Esophagus muscularis mucosa (tissue), 4 donors: ENCODE measurements at regions not wholly inside any gene's neighbourhood (a gene's known extent, or its start where the extent isn't known, plus 50 kb on each side); places are given as distances from the start of the nearest gene placed in this dataset.

ENCODE experiments used
- DNase-seq: peaks from one replicate; pipeline ENCODE4 v3.0.0-alpha.2; 2017; ENCODE audit errors: extremely low spot score
- H3K27ac ChIP-seq, 4 donors: fragments of 200-600 bp; sonication (generic); replicated peaks in 1 of 4; 1 replicate in 3 of 4; 2 replicates in 1 of 4; pipeline ENCODE4 v1.5.1; 2016 to 2019; ENCODE audit warnings: mild to moderate bottlenecking in 1 of 4
- H3K27me3 ChIP-seq, 4 donors: fragments of 200-600 bp; sonication (generic); one replicate each; pipeline versions ENCODE4 v1.5.1 to v1.6.0; 2016 to 2019
- H3K36me3 ChIP-seq, 4 donors: fragments of 200-600 bp; sonication (generic); one replicate each; pipeline ENCODE4 v1.5.1; 2016 to 2019
- H3K4me1 ChIP-seq, 4 donors: fragments of 200-600 bp; sonication (generic); one replicate each; pipeline ENCODE4 v1.5.1; 2016 to 2019
- H3K4me3 ChIP-seq, 4 donors: fragments of 200-600 bp; sonication (generic); 1 replicate in 2 of 4; 2 replicates in 2 of 4; pipeline ENCODE4 v1.5.1; 2016 to 2019; ENCODE audit warnings: mild to moderate bottlenecking in 4 of 4, moderate library complexity in 1 of 4
- H3K9me3 ChIP-seq, 4 donors: fragments of 200-600 bp; sonication (generic); 1 replicate in 3 of 4; 2 replicates in 1 of 4; pipeline ENCODE4 v1.5.1; 2016 to 2019
- CTCF ChIP-seq, 3 experiments: fragments of 200-600 bp in 2 of 3; fragments of 450-650 bp in 1 of 3; sonication (generic) in 2 of 3; IDR thresholded peaks; one replicate each; pipeline ENCODE4 v1.5.1; 2017 to 2019; ENCODE audit warnings: antibody characterized with exemption in 3 of 3, mild to moderate bottlenecking in 2 of 3, moderate library complexity in 1 of 3
- EP300 ChIP-seq: sonication (generic); formaldehyde crosslinking; IDR thresholded peaks from one replicate; pipeline ENCODE4 v1.6.1; 2017; ENCODE audit warnings: antibody characterized with exemption
- POLR2A ChIP-seq: fragments of 450-650 bp; IDR thresholded peaks from one replicate; pipeline ENCODE4 v1.6.1; 2017; ENCODE audit warnings: antibody characterized with exemption, moderate library complexity, mild to moderate bottlenecking, low read depth
- POLR2AphosphoS5 ChIP-seq, 2 donors: sonication (generic); formaldehyde crosslinking; IDR thresholded peaks; one replicate each; pipeline ENCODE4 v1.6.1; 2017; ENCODE audit warnings: antibody characterized with exemption in 2 of 2
- WGBS: methylation state at CpG from one replicate; pipeline ENCODE4 v1.1.5; 2018; 5-methylcytosine and 5-hydroxymethylcytosine counted together
- intact Hi-C: fragments of 100-400 bp; cut with DNase I; formaldehyde crosslinking; loops from one replicate; pipeline ENCODE4 v1.15.1; 2023

DNA sequence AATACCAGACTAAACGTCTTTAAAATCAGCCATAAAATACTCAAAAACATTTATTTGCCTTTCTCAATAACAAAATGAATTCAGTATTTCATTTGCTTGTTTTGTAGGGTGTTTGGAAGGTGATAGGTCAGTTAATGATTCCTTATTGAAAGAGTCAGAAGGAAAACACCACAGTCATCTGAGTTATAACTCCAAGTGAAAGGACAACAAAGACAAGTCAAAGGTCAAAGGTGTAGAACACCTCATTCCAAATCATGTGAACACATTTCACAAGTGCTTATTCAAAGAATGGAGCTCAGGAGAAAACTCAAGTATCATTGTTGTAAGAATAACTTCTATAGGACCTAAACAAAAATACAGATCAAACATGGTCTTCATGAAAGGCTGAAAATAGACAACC lies 318.6 kb upstream of the PHF14 start:
- Histone ChIP-seq H3K4me3 (no peak overlapping the region), H3K27me3 (no peaks in the 10 kb centered on the region), H3K36me3 (no peaks in the 10 kb centered on the region), H3K9me3 (no peaks in the 10 kb centered on the region), H3K4me1 (no peaks in the 10 kb centered on the region), H3K27ac (no peak overlapping the region)
- intact Hi-C loops: no loop called here
- WGBS: 65% methylated on average over 1 of the region's 1 CpG
- no peak for DNase-seq
- no peak for TF ChIP-seq EP300
- TF ChIP-seq POLR2AphosphoS5 (IDR thresholded peaks at IDR 0.05): no peak
- TF ChIP-seq POLR2A: no peak
- TF ChIP-seq CTCF (IDR thresholded peaks at IDR 0.05): no peak

- intact Hi-C loops: no loop called here
Observed at GRCh38 chr7:10657201-10657600, 316.5 kb upstream of the PHF14 start.

DNA sequence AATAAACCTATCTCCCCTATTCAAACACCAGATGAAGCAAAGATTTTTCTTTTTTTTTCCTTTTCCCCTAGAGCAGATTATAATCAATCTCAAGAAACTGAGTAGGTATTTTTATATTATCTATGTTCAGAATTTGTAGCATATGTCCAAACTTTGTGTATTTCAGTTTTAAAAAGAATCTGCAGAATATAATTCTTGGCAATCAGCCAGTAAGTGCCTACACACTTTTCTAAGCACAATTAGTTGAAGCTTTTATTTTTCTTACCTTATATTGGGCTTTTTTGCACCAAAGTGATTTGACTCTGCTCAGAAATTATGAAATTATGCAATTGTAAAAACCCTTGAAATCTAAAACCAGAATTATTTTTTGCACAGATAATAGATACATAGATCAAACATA lies 315.8 kb upstream of the PHF14 start:
- no peaks in the 10 kb centered on the region for H3K36me3 ChIP-seq
- DNase-seq: no peak
- TF ChIP-seq POLR2A: no peak
- H3K27ac ChIP-seq: no peak overlapping the region
- no peak overlapping the region for H3K4me3 ChIP-seq
- intact Hi-C loops: no loop called here
- H3K4me1 ChIP-seq: no peaks in the 10 kb centered on the region
- H3K27me3 ChIP-seq: no peaks in the 10 kb centered on the region
- H3K9me3 ChIP-seq: no peaks in the 10 kb centered on the region

More at GRCh38 chr7:10657201-10657600, 316.5 kb upstream of the PHF14 start:
- Histone ChIP-seq H3K27me3 (no peaks in the 10 kb centered on the region), H3K4me3 (no peak overlapping the region), H3K9me3 (no peaks in the 10 kb centered on the region), H3K27ac (no peak overlapping the region), H3K4me1 (no peaks in the 10 kb centered on the region), H3K36me3 (no peaks in the 10 kb centered on the region)
- TF ChIP-seq CTCF (IDR thresholded peaks at IDR 0.05) (no peak), EP300 (no peak), POLR2AphosphoS5 (IDR thresholded peaks at IDR 0.05) (no peak), POLR2A (no peak)
- DNase-seq: no peak
- 67% methylated on average over 1 of the region's 1 CpG for whole genome bisulfite sequencing

DNA sequence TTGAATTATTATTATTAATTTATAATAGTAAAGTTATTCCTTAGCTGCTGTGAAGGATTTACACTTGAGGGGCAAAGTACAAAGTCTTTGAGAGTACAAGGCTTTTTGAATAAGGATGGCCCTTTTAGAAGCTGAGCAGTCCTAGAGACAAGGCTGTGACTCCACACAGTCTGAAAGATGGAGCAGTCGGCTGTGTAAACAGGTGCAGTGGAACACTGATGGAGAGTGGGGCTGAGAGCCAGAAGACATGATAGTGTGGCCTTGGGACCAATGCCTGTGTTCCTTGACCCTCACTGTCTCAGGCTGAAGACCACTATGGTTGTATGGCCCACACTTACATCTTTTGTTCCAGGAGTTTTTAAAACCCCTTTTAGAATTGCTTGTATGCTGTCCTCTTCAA lies 311.2 kb upstream of the PHF14 start:
- intact Hi-C loops: no loop called here
- TF ChIP-seq POLR2A (no peak), POLR2AphosphoS5 (IDR thresholded peaks at IDR 0.05) (no peak)
- no peaks in the 10 kb centered on the region for H3K9me3 ChIP-seq
- H3K27me3 ChIP-seq: no peaks in the 10 kb centered on the region
- no peak overlapping the region for H3K27ac ChIP-seq
- H3K4me3 ChIP-seq: no peak overlapping the region
- no peaks in the 10 kb centered on the region for H3K4me1 ChIP-seq
- H3K36me3 ChIP-seq: no peaks in the 10 kb centered on the region
- no peak for DNase-seq
- WGBS: 79% methylated on average over 1 of the region's 1 CpG

DNA sequence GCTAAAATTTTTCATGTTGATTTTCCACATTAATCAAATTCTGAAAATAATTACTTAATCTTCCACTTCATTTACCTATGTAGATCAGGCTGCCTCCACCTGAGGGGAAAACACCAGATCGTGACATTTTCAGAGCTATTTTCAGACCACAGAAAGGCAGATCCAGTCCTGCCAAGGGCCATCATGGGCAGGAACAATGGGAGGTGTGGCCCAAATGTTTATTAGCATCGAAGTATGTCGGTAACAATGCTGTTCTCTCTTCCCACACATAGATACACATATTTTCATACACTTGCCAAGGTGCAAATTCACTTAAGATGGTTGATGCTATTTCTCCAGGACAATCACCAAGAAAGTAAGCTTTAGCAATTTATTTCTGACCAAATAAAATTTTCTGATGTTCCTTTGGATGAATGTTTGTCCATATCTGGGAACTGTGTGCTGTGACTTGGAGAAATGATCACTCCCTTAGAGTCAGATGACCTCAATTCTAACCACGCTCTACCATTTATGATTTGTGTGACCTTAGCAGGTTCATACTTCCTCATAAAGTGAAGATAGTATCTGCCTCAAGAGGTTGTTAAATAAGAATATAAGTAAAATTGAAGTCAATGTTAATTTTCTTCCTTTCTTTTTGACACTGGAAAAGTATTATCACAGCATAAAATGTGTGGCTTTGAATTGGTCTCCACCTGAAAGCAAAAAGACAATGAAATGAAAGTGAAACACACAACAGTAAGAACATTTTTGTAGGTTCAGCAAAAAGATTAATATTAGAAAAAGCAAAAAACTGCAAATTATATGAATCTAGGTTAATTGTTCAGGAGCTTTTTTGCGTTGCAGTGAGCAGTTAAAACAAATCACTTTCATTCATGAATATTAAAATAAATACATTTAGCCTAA lies 310.4 kb upstream of the PHF14 start:
- H3K27me3 ChIP-seq: no peaks in the 10 kb centered on the region
- no peak for DNase-seq
- no peak overlapping the region for H3K4me3 ChIP-seq
- WGBS: 63% methylated on average over 5 of the region's 5 CpGs
- no peak overlapping the region for H3K27ac ChIP-seq
- H3K9me3 ChIP-seq: no peaks in the 10 kb centered on the region
- TF ChIP-seq POLR2A (no peak), EP300 (no peak), CTCF (IDR thresholded peaks at IDR 0.05) (no peak), POLR2AphosphoS5 (IDR thresholded peaks at IDR 0.05) (no peak)
- no peaks in the 10 kb centered on the region for H3K36me3 ChIP-seq
- intact Hi-C loops: no loop called here
- H3K4me1 ChIP-seq: no peaks in the 10 kb centered on the region
